Nephron progenitor cell (in vitro differentiated cells): ENCODE measurements at regions not wholly inside any gene's neighbourhood (a gene's known extent, or its start where the extent isn't known, plus 50 kb on each side); places are given as distances from the start of the nearest gene placed in this dataset.

Experiments used
- DNase-seq: peaks from one replicate; pipeline ENCODE4 v3.0.0; 2021
- H3K27ac Mint-ChIP-seq: 2 replicates; pipeline ENCODE4 v1.8.0; 2021; ENCODE audit warnings: mild to moderate bottlenecking, moderate library complexity, mixed read lengths
- H3K27me3 Mint-ChIP-seq: 2 replicates; pipeline ENCODE4 v1.8.0; 2021; ENCODE audit warnings: mild to moderate bottlenecking, low read depth, mixed read lengths; ENCODE audit not compliant: poor library complexity
- H3K36me3 Mint-ChIP-seq: 2 replicates; pipeline ENCODE4 v1.8.0; 2021; ENCODE audit warnings: low read depth, mixed read lengths
- H3K4me1 Mint-ChIP-seq: 2 replicates; pipeline ENCODE4 v1.8.0; 2021; ENCODE audit warnings: mixed read lengths
- H3K4me3 Mint-ChIP-seq: 2 replicates; pipeline ENCODE4 v1.8.0; 2021; ENCODE audit warnings: mild to moderate bottlenecking, moderate library complexity, mixed read lengths
- H3K9me3 Mint-ChIP-seq: 2 replicates; pipeline ENCODE4 v1.8.0; 2021; ENCODE audit warnings: mild to moderate bottlenecking, moderate library complexity, mixed read lengths
- TF ChIP-seq, protein P1 (sequence below): fragments of 200-600 bp; sonication (generic); IDR thresholded peaks from 2 replicates; pipeline ENCODE4 v1.5.0; 2021; ENCODE audit warnings: antibody characterized with exemption

DNA sequence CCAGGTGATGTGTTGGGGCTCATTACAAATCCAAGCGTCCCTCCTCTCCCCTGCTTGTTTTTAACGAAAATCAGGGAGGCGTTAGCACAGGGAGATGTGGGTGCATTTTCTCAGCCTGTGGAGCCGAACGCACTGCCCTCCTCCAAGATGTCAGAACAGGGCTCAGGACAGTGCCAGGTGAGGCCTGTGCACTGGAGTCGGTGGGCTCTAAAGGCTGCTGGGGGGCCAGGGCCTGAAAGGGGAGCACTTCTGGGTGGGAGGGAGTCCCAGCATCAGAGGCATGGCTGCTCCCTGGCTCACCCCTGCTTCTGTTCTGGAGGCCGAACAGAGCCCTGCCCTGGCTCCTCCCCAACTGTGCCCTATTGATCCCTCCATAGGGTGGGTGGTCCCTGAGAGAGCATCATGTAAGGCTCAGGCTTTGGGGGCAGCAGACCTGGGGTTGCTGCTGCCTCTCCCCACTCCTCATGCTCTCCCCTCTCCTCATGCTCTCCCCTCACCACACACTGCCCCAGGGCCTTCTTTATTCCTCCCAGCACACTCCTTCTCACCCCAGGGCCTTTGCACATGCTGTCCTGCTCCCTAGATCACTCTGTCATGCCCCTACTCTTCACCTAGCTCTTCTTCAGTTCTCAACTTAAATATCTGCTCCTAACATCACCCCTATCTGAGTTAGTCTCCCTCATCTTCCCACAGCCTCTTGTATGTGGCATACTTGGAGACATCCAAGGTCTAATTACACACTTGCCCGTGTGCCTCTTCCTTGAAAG lies 725.2 kb downstream of the PTPRU start:
- Mint-ChIP-seq H3K27me3 (peaks cover 6% of the 10 kb centered on the region), H3K4me1 (peaks cover 46% of the 10 kb centered on the region), H3K36me3 (no peaks in the 10 kb centered on the region), H3K4me3 (no peak overlapping the region), H3K27ac (no peak overlapping the region), H3K9me3 (no peaks in the 10 kb centered on the region)
- no peak for DNase-seq
- TF ChIP-seq, protein P1, sequence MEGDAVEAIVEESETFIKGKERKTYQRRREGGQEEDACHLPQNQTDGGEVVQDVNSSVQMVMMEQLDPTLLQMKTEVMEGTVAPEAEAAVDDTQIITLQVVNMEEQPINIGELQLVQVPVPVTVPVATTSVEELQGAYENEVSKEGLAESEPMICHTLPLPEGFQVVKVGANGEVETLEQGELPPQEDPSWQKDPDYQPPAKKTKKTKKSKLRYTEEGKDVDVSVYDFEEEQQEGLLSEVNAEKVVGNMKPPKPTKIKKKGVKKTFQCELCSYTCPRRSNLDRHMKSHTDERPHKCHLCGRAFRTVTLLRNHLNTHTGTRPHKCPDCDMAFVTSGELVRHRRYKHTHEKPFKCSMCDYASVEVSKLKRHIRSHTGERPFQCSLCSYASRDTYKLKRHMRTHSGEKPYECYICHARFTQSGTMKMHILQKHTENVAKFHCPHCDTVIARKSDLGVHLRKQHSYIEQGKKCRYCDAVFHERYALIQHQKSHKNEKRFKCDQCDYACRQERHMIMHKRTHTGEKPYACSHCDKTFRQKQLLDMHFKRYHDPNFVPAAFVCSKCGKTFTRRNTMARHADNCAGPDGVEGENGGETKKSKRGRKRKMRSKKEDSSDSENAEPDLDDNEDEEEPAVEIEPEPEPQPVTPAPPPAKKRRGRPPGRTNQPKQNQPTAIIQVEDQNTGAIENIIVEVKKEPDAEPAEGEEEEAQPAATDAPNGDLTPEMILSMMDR: no peak

DNA sequence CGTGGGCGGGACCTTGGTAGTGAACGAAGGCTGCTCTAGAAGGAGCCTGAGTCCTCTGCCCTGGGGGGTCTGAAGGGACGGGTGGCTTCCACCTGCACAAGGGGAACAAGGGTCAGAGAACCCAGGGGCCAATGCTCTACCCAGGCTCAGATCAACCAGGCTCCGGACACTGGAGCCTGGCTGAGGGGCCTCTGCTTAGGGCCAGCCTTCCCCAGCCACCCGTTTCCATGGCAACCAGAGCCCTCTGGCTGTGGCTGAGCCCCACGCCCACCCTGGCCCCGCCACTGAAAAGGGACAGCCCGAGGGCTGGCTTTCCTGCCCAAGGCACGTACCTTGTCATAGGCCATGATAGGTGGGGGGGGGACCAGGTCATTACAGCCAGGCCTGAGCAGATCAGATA lies 724.6 kb downstream of the PTPRU start:
- Mint-ChIP-seq H3K27me3 (peaks cover 6% of the 10 kb centered on the region), H3K9me3 (peaks cover 5% of the 10 kb centered on the region), H3K36me3 (no peaks in the 10 kb centered on the region), H3K4me1 (peaks cover 42% of the 10 kb centered on the region), H3K27ac (no peak overlapping the region), H3K4me3 (no peak overlapping the region)
- peak; percentile 76 for DNase-seq
- TF ChIP-seq, protein P1: no peak

- TF ChIP-seq, protein P1: no peak
- Mint-ChIP-seq H3K27ac (no peak overlapping the region), H3K36me3 (no peaks in the 10 kb centered on the region), H3K4me3 (no peak overlapping the region), H3K27me3 (peaks cover 6% of the 10 kb centered on the region), H3K9me3 (peaks cover 9% of the 10 kb centered on the region), H3K4me1 (peaks cover 42% of the 10 kb centered on the region)
- DNase-seq: no peak
These were observed 723.9 kb downstream of the PTPRU start for GRCh38 chr1:29960156-29960755.

- Mint-ChIP-seq H3K27ac (no peak overlapping the region), H3K27me3 (peaks cover 6% of the 10 kb centered on the region), H3K36me3 (no peaks in the 10 kb centered on the region), H3K4me3 (no peak overlapping the region), H3K4me1 (peaks cover 41% of the 10 kb centered on the region), H3K9me3 (peaks cover 9% of the 10 kb centered on the region)
- TF ChIP-seq, protein P1: no peak
- no peak for DNase-seq
These were observed 723.0 kb downstream of the PTPRU start for GRCh38 chr1:29959356-29959755.

GRCh38 chr1:29958271-29958670 lies 721.9 kb downstream of the PTPRU start:
- Mint-ChIP-seq H3K27me3 (peaks cover 8% of the 10 kb centered on the region), H3K4me1 (peaks cover 44% of the 10 kb centered on the region), H3K36me3 (no peaks in the 10 kb centered on the region), H3K9me3 (peaks cover 9% of the 10 kb centered on the region), H3K4me3 (no peak overlapping the region), H3K27ac (no peak overlapping the region)
- TF ChIP-seq, protein P1: no peak
- no peak for DNase-seq
